ENCODE measurements at regions not wholly inside any gene's neighbourhood (a gene's known extent, or its start where the extent isn't known, plus 50 kb on each side); places are given as distances from the start of the nearest gene placed in this dataset.
"Not testable (repeated sequence)": the region's sequence is repeated elsewhere in the genome, so short reads cannot be mapped to it uniquely, and the experiment has no call there.

DNA sequence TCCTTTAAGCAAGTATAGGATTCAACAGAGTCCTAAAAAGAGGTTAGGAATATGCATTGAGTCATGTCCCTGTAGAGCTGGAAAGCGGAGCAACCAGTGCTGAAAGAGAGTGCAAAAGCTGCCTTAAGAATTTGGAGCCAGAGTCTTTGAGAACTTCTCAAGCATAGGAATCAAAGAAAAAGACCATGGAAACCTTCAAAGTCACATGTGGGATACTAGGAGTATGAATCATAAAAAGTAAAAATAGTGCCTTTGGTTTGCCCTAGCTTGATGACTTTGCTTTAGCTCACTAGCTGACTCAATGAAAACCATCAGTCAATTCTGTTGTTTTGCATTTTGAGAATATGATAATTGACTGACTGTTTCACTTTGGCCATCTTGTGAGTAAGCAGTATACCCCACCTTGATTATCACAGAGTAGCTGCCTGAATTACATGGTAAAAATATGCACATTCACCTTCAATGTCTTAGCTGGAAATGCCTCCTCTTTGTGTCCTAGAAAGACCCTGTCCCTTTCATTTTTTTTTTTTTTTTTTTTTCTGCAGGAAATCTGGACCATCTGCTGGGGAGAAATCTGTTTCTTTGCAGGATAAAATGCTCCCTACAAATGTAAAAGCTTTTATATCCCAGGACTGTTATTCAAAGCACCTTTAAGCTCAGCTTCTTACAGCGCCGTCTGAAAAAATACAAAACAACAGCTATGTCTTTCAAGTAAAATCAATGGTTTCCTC lies 248.6 kb upstream of the KRR1 start:
- Histone ChIP-seq H3K9me3 (ENCODE audit: control insufficient read depth in 5 of 5, low read length in 5 of 5) (no peaks in the 10 kb centered on the region), H3K9ac (ENCODE audit: low read length in 5 of 5) (no peak overlapping the region), H3K4me3 (ENCODE audit: low read depth in 1 of 5, low read length in 5 of 5) (no peak overlapping the region), H3K27me3 (ENCODE audit: control insufficient read depth in 5 of 5, insufficient read depth in 4 of 5, low read length in 5 of 5) (no peaks in the 10 kb centered on the region), H3K27ac (ENCODE audit: low read depth, low read length) (no peak overlapping the region), H3K36me3 (ENCODE audit: control insufficient read depth in 5 of 5, insufficient read depth in 5 of 5, low read length in 5 of 5) (no peaks in the 10 kb centered on the region), H3K4me1 (ENCODE audit: control insufficient read depth in 5 of 5, insufficient read depth in 5 of 5, low read length in 5 of 5) (no peaks in the 10 kb centered on the region)

GRCh38 chr12:75759196-75759595 lies 247.8 kb upstream of the KRR1 start:
- Histone ChIP-seq H3K36me3 (ENCODE audit: control insufficient read depth in 5 of 5, insufficient read depth in 5 of 5, low read length in 5 of 5) (no peaks in the 10 kb centered on the region), H3K4me3 (ENCODE audit: low read depth in 1 of 5, low read length in 5 of 5) (no peak overlapping the region), H3K27ac (ENCODE audit: low read depth, low read length) (no peak overlapping the region), H3K9ac (ENCODE audit: low read length in 5 of 5) (no peak overlapping the region), H3K9me3 (ENCODE audit: control insufficient read depth in 5 of 5, low read length in 5 of 5) (no peaks in the 10 kb centered on the region), H3K4me1 (ENCODE audit: control insufficient read depth in 5 of 5, insufficient read depth in 5 of 5, low read length in 5 of 5) (no peaks in the 10 kb centered on the region), H3K27me3 (ENCODE audit: control insufficient read depth in 5 of 5, insufficient read depth in 4 of 5, low read length in 5 of 5) (no peaks in the 10 kb centered on the region)

DNA sequence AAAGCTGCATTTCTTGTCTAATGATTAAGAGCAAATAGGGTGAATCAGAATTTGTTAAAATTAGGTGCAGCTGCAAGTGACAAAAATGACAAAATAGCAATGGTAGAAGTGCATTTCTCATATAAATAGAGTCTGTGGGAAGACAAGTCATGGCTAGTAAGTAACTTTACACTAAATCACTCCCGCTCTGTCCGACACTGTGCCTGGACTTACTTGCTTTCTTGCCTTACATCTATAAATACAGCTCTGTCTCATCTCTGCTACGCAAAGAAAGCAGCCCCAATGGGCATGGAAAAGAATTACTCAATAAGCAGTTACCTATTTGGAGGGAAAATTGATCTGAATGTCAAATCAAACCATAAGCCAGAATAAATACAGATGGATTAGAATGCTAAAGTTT lies 245.4 kb upstream of the KRR1 start:
- Histone ChIP-seq H3K4me1 (ENCODE audit: control insufficient read depth in 5 of 5, insufficient read depth in 5 of 5, low read length in 5 of 5) (no peaks in the 10 kb centered on the region), H3K36me3 (ENCODE audit: control insufficient read depth in 5 of 5, insufficient read depth in 5 of 5, low read length in 5 of 5) (no peaks in the 10 kb centered on the region), H3K9ac (ENCODE audit: low read length in 5 of 5) (no peak overlapping the region), H3K27me3 (ENCODE audit: control insufficient read depth in 5 of 5, insufficient read depth in 4 of 5, low read length in 5 of 5) (no peaks in the 10 kb centered on the region), H3K27ac (ENCODE audit: low read depth, low read length) (no peak overlapping the region), H3K4me3 (ENCODE audit: low read depth in 1 of 5, low read length in 5 of 5) (no peak overlapping the region), H3K9me3 (ENCODE audit: control insufficient read depth in 5 of 5, low read length in 5 of 5) (no peaks in the 10 kb centered on the region)

DNA sequence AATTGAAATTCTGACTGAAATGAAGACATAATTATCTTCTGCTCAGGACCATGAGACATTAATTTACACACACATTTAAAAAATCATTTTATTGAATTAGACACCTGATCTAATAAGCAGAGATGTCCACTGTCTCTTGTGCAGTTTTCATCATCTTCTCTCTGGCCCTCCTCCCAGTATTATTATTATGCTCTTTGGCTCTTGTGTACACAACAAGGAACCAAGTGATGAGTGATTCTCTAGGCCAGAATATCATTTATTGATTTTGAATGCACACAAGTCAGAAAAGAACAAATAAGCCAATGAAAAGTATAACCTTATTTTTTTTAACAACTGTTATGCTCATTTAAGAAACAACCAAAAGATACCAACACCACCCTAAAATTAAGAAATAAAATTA lies 244.7 kb upstream of the KRR1 start:
- Histone ChIP-seq H3K9me3 (ENCODE audit: control insufficient read depth in 5 of 5, low read length in 5 of 5) (no peaks in the 10 kb centered on the region), H3K27me3 (ENCODE audit: control insufficient read depth in 5 of 5, insufficient read depth in 4 of 5, low read length in 5 of 5) (no peaks in the 10 kb centered on the region), H3K4me1 (ENCODE audit: control insufficient read depth in 5 of 5, insufficient read depth in 5 of 5, low read length in 5 of 5) (no peaks in the 10 kb centered on the region), H3K27ac (ENCODE audit: low read depth, low read length) (no peak overlapping the region), H3K36me3 (ENCODE audit: control insufficient read depth in 5 of 5, insufficient read depth in 5 of 5, low read length in 5 of 5) (no peaks in the 10 kb centered on the region), H3K4me3 (ENCODE audit: low read depth in 1 of 5, low read length in 5 of 5) (no peak overlapping the region), H3K9ac (ENCODE audit: low read length in 5 of 5) (no peak overlapping the region)

- Histone ChIP-seq H3K27me3 (ENCODE audit: control insufficient read depth in 5 of 5, insufficient read depth in 4 of 5, low read length in 5 of 5) (no peaks in the 10 kb centered on the region), H3K4me3 (ENCODE audit: low read depth in 1 of 5, low read length in 5 of 5) (no peak overlapping the region), H3K9me3 (ENCODE audit: control insufficient read depth in 5 of 5, low read length in 5 of 5) (no peaks in the 10 kb centered on the region), H3K9ac (ENCODE audit: low read length in 5 of 5) (no peak overlapping the region), H3K4me1 (ENCODE audit: control insufficient read depth in 5 of 5, insufficient read depth in 5 of 5, low read length in 5 of 5) (no peaks in the 10 kb centered on the region), H3K36me3 (ENCODE audit: control insufficient read depth in 5 of 5, insufficient read depth in 5 of 5, low read length in 5 of 5) (no peaks in the 10 kb centered on the region), H3K27ac (ENCODE audit: low read depth, low read length) (no peak overlapping the region)
These were observed 243.3 kb upstream of the KRR1 start for GRCh38 chr12:75754698-75755097.

DNA sequence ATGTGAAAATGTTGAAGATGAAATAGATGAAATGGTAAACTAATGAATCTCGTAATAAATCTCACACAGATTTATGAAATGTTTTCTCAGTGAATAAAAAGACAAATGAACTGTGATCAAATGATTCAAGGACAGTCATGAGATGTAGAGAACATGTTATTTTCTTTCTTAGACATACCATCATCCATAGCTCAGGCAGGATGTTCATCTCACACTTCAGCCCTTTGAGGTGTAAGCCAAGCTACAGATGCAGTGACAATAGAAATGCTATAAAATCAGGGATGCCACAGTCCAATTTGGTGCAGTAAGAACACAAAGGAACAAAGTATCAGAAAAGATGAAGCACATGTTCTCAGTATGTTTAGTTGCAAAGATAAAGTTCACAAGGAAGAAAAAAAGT lies 242.7 kb upstream of the KRR1 start:
- H3K36me3 ChIP-seq (ENCODE audit: control insufficient read depth in 5 of 5, insufficient read depth in 5 of 5, low read length in 5 of 5), result no peaks in the 10 kb centered on the region
- no peak overlapping the region for H3K9ac ChIP-seq (ENCODE audit: low read length in 5 of 5)
- H3K9me3 ChIP-seq (ENCODE audit: control insufficient read depth in 5 of 5, low read length in 5 of 5), result no peaks in the 10 kb centered on the region
- H3K4me1 ChIP-seq (ENCODE audit: control insufficient read depth in 5 of 5, insufficient read depth in 5 of 5, low read length in 5 of 5), result no peaks in the 10 kb centered on the region
- H3K27me3 ChIP-seq (ENCODE audit: control insufficient read depth in 5 of 5, insufficient read depth in 4 of 5, low read length in 5 of 5), result no peaks in the 10 kb centered on the region
- H3K27ac ChIP-seq (ENCODE audit: low read depth, low read length), result no peak overlapping the region
- no peak overlapping the region for H3K4me3 ChIP-seq (ENCODE audit: low read depth in 1 of 5, low read length in 5 of 5)

- Histone ChIP-seq H3K36me3 (ENCODE audit: control insufficient read depth in 5 of 5, insufficient read depth in 5 of 5, low read length in 5 of 5) (no peaks in the 10 kb centered on the region), H3K27me3 (ENCODE audit: control insufficient read depth in 5 of 5, insufficient read depth in 4 of 5, low read length in 5 of 5) (no peaks in the 10 kb centered on the region), H3K4me1 (ENCODE audit: control insufficient read depth in 5 of 5, insufficient read depth in 5 of 5, low read length in 5 of 5) (no peaks in the 10 kb centered on the region), H3K27ac (ENCODE audit: low read depth, low read length) (no peak overlapping the region), H3K9ac (ENCODE audit: low read length in 5 of 5) (no peak overlapping the region), H3K4me3 (ENCODE audit: low read depth in 1 of 5, low read length in 5 of 5) (no peak overlapping the region), H3K9me3 (ENCODE audit: control insufficient read depth in 5 of 5, low read length in 5 of 5) (no peaks in the 10 kb centered on the region)
These were observed 240.5 kb upstream of the KRR1 start for GRCh38 chr12:75751769-75752471.

- H3K27me3 ChIP-seq (ENCODE audit: control insufficient read depth in 5 of 5, insufficient read depth in 4 of 5, low read length in 5 of 5), result no peaks in the 10 kb centered on the region
These were observed 239.4 kb upstream of the KRR1 start for GRCh38 chr12:75750716-75751306.

DNA sequence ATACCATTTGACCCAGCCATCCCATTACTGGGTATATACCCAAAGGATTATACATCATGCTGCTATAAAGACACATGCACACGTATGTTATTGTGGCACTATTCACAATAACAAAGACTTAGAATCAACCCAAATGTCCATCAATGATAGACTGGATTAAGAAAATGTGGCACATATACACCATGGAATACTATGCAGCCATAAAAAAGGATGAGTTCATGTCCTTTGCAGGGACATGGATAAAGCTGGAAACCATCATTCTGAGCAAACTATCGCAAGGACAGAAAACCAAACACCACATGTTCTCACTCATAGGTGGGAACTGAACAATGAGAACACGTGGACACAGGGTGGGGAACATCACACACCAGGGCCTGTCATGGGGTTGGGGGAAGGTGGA lies 237.6 kb upstream of the KRR1 start:
- H3K4me3 ChIP-seq (ENCODE audit: low read depth in 1 of 5, low read length in 5 of 5); H3K27ac ChIP-seq (ENCODE audit: low read depth, low read length); H3K9ac ChIP-seq (ENCODE audit: low read length in 5 of 5); H3K36me3 ChIP-seq (ENCODE audit: control insufficient read depth in 5 of 5, insufficient read depth in 5 of 5, low read length in 5 of 5); H3K9me3 ChIP-seq (ENCODE audit: control insufficient read depth in 5 of 5, low read length in 5 of 5); H3K27me3 ChIP-seq (ENCODE audit: control insufficient read depth in 5 of 5, insufficient read depth in 4 of 5, low read length in 5 of 5); H3K4me1 ChIP-seq (ENCODE audit: control insufficient read depth in 5 of 5, insufficient read depth in 5 of 5, low read length in 5 of 5): not testable (repeated sequence)

More at GRCh38 chr12:75750716-75751306, 239.4 kb upstream of the KRR1 start:
- Histone ChIP-seq H3K4me3 (ENCODE audit: low read depth in 1 of 5, low read length in 5 of 5) (no peak overlapping the region), H3K36me3 (ENCODE audit: control insufficient read depth in 5 of 5, insufficient read depth in 5 of 5, low read length in 5 of 5) (no peaks in the 10 kb centered on the region), H3K9ac (ENCODE audit: low read length in 5 of 5) (no peak overlapping the region), H3K9me3 (ENCODE audit: control insufficient read depth in 5 of 5, low read length in 5 of 5) (no peaks in the 10 kb centered on the region), H3K27ac (ENCODE audit: low read depth, low read length) (no peak overlapping the region), H3K4me1 (ENCODE audit: control insufficient read depth in 5 of 5, insufficient read depth in 5 of 5, low read length in 5 of 5) (no peaks in the 10 kb centered on the region)

- Histone ChIP-seq H3K4me1 (ENCODE audit: control insufficient read depth in 5 of 5, insufficient read depth in 5 of 5, low read length in 5 of 5) (no peaks in the 10 kb centered on the region), H3K4me3 (ENCODE audit: low read depth in 1 of 5, low read length in 5 of 5) (no peak overlapping the region), H3K27me3 (ENCODE audit: control insufficient read depth in 5 of 5, insufficient read depth in 4 of 5, low read length in 5 of 5) (no peaks in the 10 kb centered on the region), H3K36me3 (ENCODE audit: control insufficient read depth in 5 of 5, insufficient read depth in 5 of 5, low read length in 5 of 5) (no peaks in the 10 kb centered on the region), H3K9me3 (ENCODE audit: control insufficient read depth in 5 of 5, low read length in 5 of 5) (no peaks in the 10 kb centered on the region), H3K9ac (ENCODE audit: low read length in 5 of 5) (no peak overlapping the region), H3K27ac (ENCODE audit: low read depth, low read length) (no peak overlapping the region)
These were observed 236.7 kb upstream of the KRR1 start for GRCh38 chr12:75748136-75748535.

Data from subcutaneous abdominal adipose tissue (tissue), 5 donors.